PC-3 (cell line): ENCODE measurements at regions not wholly inside any gene's neighbourhood (a gene's known extent, or its start where the extent isn't known, plus 50 kb on each side); places are given as distances from the start of the nearest gene placed in this dataset.

ENCODE experiments used
- ATAC-seq: fragments of 200-7000 bp; cut with Tn5 transposase; 2 replicates; pipeline ENCODE4 v1.9.1; 2020; ENCODE audit warnings: mild to moderate bottlenecking, moderate library complexity
- BruUV-seq: library from RNA; stranded (reverse); fragments of 400-500 nt; replicated peaks from 2 replicates; lab custom pipeline; 2021; lab: Mats Ljungman, UMichigan
- CTCF ChIA-PET: fragments of 300-600 bp; sonication (Branson Sonifier 250); formaldehyde crosslinking; loops from one replicate; lab custom pipeline; 2022; ENCODE audit warnings: antibody characterized with exemption; lab: Charles Lee
- POLR2A ChIA-PET: fragments of 300-600 bp; sonication (Branson Sonifier 250); formaldehyde crosslinking; loops from one replicate; lab custom pipeline; 2022; ENCODE audit warnings: antibody characterized with exemption; ENCODE audit not compliant: unreplicated experiment; lab: Charles Lee
- DNase-seq: peaks from one replicate; pipeline ENCODE4 v3.0.0-alpha.2; 2015
- H2AFZ ChIP-seq: fragments of 300-600 bp; sonication (generic); 2 replicates; pipeline ENCODE4 v1.6.0; 2016; ENCODE audit warnings: antibody characterized with exemption, low read length
- H3F3A ChIP-seq: fragments of 300-600 bp; sonication (generic); one replicate; pipeline ENCODE4 v1.6.0; 2017; ENCODE audit warnings: antibody characterized with exemption, low read length, control low read depth, mild to moderate bottlenecking; ENCODE audit not compliant: unreplicated experiment
- H3K27ac ChIP-seq: fragments of 300-600 bp; sonication (generic); 2 replicates; pipeline ENCODE4 v1.5.1; 2016; ENCODE audit warnings: mild to moderate bottlenecking, low read length
- H3K27me3 ChIP-seq: fragments of 300-600 bp; sonication (generic); 2 replicates; pipeline ENCODE4 v1.6.1; 2016; ENCODE audit warnings: low read length, mixed read lengths
- H3K36me3 ChIP-seq: fragments of 300-600 bp; sonication (generic); 2 replicates; pipeline ENCODE4 v1.6.1; 2016; ENCODE audit warnings: low read depth, mixed run types, low read length, mixed read lengths
- H3K4me1 ChIP-seq: fragments of 300-600 bp; sonication (generic); 2 replicates; pipeline ENCODE4 v1.5.1; 2016; ENCODE audit warnings: low read length; ENCODE audit not compliant: insufficient read depth
- H3K4me2 ChIP-seq: fragments of 300-600 bp; sonication (generic); 2 replicates; pipeline ENCODE4 v1.6.0; 2016; ENCODE audit warnings: low read length
- H3K4me3 ChIP-seq: fragments of 300-600 bp; sonication (generic); 2 replicates; pipeline ENCODE4 v1.5.1; 2016; ENCODE audit warnings: mild to moderate bottlenecking, low read length, mixed read lengths
- H3K79me2 ChIP-seq: fragments of 300-600 bp; sonication (generic); 2 replicates; pipeline ENCODE4 v1.6.1; 2017; ENCODE audit warnings: low read length, mixed read lengths
- H3K9ac ChIP-seq: fragments of 300-600 bp; sonication (generic); 2 replicates; pipeline ENCODE4 v1.6.0; 2016; ENCODE audit warnings: mild to moderate bottlenecking, low read length
- H3K9me2 ChIP-seq: fragments of 300-600 bp; sonication (generic); replicated peaks from 2 replicates; pipeline ENCODE4 v1.6.1; 2016; ENCODE audit warnings: mixed run types, low read length, mixed read lengths
- H3K9me3 ChIP-seq: fragments of 300-600 bp; sonication (generic); 2 replicates; pipeline ENCODE4 v1.6.1; 2016; ENCODE audit warnings: low read length, mixed read lengths
- H4K20me1 ChIP-seq: fragments of 300-600 bp; sonication (generic); 2 replicates; pipeline ENCODE4 v1.6.1; 2016; ENCODE audit warnings: low read length, mixed read lengths
- EZH2 ChIP-seq: fragments of 300-600 bp; sonication (generic); IDR thresholded peaks from one replicate; pipeline ENCODE4 v1.6.1; 2017; ENCODE audit warnings: antibody characterized with exemption, mild to moderate bottlenecking, low read length; ENCODE audit not compliant: unreplicated experiment
- EZH2phosphoT487 ChIP-seq: fragments of 300-600 bp; sonication (generic); IDR thresholded peaks from 2 replicates; pipeline ENCODE4 v1.6.1; 2018; ENCODE audit warnings: mild to moderate bottlenecking, antibody characterized with exemption, low read length, borderline replicate concordance
- intact Hi-C: fragments of 100-400 bp; cut with micrococcal nuclease; formaldehyde crosslinking; loops from 2 replicates; pipeline ENCODE4 v1.9.0; 2023
- TF ChIP-seq, protein P1 (sequence below): fragments of 300-600 bp; sonication (generic); conservative IDR thresholded peaks from 2 replicates; pipeline ENCODE4 v1.5.1; 2017; ENCODE audit warnings: antibody characterized with exemption, low read depth, mild to moderate bottlenecking, low read length

DNA sequence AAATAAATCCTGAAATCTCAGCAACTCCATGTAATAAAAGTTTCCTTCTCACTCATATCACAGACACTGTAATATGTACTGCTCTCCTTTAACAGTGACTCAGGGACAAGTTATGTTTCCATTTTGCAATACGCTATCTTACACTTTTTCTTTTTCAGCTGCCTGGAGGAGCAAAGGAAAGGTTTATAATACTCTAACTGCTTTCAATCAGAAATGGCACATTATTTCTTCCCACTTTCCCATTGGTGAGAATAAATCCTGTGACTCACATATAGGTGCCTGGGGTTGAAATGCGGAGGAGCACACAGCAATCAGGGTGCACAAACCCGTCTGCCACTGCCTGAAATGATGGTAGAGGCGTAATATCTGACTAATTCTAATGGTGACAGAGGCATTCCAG, 186.6 kb downstream of the HINT1 start:
- Histone ChIP-seq H3K36me3 (no peaks in the 10 kb centered on the region), H3K27me3 (no peaks in the 10 kb centered on the region), H3K4me1 (no peaks in the 10 kb centered on the region), H4K20me1 (no peaks in the 10 kb centered on the region), H3K9ac (no peak overlapping the region), H3K4me2 (no peak overlapping the region), H2AFZ (no peak overlapping the region), H3K9me2 (no peaks in the 10 kb centered on the region), H3K27ac (no peak overlapping the region), H3K79me2 (no peaks in the 10 kb centered on the region), H3F3A (no peaks in the 10 kb centered on the region), H3K4me3 (no peak overlapping the region), H3K9me3 (no peaks in the 10 kb centered on the region)
- ATAC-seq, result no peak
- POLR2A ChIA-PET, result no interaction called here
- TF ChIP-seq EZH2 (no peak), EZH2phosphoT487 (no peak)
- intact Hi-C loops, result no loop called here
- CTCF ChIA-PET, result no interaction called here
- DNase-seq, result no peak
- BruUV-seq, result no TSS peak

DNA sequence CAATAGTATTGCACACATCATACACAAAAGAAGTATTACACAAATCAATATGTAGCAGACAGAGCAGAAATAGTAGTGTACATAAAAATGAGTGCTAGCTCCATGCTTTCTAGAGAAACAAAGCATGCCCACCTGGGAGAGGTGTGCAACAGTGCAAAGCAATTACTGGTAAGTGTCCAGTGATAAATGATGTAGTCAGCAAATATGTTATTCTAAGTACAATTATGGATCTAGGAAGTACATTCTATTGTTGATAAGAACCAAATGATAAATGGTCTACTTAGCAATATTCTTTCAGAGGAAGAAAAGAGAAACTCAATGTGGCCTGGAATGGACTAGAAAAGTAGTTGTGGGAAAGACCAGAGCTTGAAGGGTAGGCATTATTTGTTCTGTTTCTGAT, 188.6 kb downstream of the HINT1 start:
- Histone ChIP-seq H4K20me1 (no peaks in the 10 kb centered on the region), H3K9me2 (no peaks in the 10 kb centered on the region), H3K27ac (no peak overlapping the region), H3K27me3 (no peaks in the 10 kb centered on the region), H3K9me3 (no peaks in the 10 kb centered on the region), H3K4me3 (no peak overlapping the region), H3K36me3 (no peaks in the 10 kb centered on the region), H3K4me2 (no peak overlapping the region), H3K79me2 (no peaks in the 10 kb centered on the region), H3F3A (no peaks in the 10 kb centered on the region), H3K4me1 (no peaks in the 10 kb centered on the region), H2AFZ (no peak overlapping the region), H3K9ac (no peak overlapping the region)
- intact Hi-C loops, result no loop called here
- DNase-seq (no peak), ATAC-seq (no peak)
- POLR2A ChIA-PET, result no interaction called here
- TF ChIP-seq EZH2phosphoT487 (no peak), EZH2 (no peak)
- TF ChIP-seq, protein P1, sequence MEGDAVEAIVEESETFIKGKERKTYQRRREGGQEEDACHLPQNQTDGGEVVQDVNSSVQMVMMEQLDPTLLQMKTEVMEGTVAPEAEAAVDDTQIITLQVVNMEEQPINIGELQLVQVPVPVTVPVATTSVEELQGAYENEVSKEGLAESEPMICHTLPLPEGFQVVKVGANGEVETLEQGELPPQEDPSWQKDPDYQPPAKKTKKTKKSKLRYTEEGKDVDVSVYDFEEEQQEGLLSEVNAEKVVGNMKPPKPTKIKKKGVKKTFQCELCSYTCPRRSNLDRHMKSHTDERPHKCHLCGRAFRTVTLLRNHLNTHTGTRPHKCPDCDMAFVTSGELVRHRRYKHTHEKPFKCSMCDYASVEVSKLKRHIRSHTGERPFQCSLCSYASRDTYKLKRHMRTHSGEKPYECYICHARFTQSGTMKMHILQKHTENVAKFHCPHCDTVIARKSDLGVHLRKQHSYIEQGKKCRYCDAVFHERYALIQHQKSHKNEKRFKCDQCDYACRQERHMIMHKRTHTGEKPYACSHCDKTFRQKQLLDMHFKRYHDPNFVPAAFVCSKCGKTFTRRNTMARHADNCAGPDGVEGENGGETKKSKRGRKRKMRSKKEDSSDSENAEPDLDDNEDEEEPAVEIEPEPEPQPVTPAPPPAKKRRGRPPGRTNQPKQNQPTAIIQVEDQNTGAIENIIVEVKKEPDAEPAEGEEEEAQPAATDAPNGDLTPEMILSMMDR, result no peak
- no TSS peak for BruUV-seq
- CTCF ChIA-PET, result no interaction called here

DNA sequence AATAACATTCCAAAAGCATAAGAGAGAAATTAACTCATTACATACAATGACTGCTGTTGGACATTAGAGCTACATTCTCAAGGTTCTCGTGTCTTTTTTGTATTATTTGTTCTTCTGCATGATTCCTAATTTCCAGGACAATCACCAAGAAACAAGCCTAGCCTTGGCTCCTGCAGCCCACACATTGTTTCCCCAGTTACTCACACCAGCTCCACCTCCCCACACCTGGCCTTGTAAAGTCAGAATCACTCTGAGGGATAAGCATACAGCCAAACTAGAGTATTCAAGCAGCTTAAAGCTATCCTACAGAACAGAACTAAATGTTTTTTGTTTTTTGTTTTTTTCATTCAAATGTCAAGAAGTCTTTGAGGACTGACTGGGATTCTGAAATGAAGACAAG, 189.2 kb downstream of the HINT1 start:
- intact Hi-C loops, result no loop called here
- POLR2A ChIA-PET, result no interaction called here

More for the DNA sequence above, 189.2 kb downstream of the HINT1 start:
- Histone ChIP-seq H3K27me3 (no peaks in the 10 kb centered on the region), H4K20me1 (no peaks in the 10 kb centered on the region), H3K79me2 (no peaks in the 10 kb centered on the region), H3K4me1 (no peaks in the 10 kb centered on the region), H3K4me3 (no peak overlapping the region), H3K27ac (no peak overlapping the region), H3K9ac (no peak overlapping the region), H3F3A (no peaks in the 10 kb centered on the region), H3K36me3 (no peaks in the 10 kb centered on the region), H3K9me2 (no peaks in the 10 kb centered on the region), H3K9me3 (no peaks in the 10 kb centered on the region), H3K4me2 (no peak overlapping the region), H2AFZ (no peak overlapping the region)
- CTCF ChIA-PET, result no interaction called here
- DNase-seq (peak; percentile 7), ATAC-seq (peak; percentile 56)
- no TSS peak for BruUV-seq
- TF ChIP-seq EZH2 (no peak), EZH2phosphoT487 (no peak)
- TF ChIP-seq, protein P1, result no peak
